ENCODE measurements at regions not wholly inside any gene's neighbourhood (a gene's known extent, or its start where the extent isn't known, plus 50 kb on each side); places are given as distances from the start of the nearest gene placed in this dataset.

DNA sequence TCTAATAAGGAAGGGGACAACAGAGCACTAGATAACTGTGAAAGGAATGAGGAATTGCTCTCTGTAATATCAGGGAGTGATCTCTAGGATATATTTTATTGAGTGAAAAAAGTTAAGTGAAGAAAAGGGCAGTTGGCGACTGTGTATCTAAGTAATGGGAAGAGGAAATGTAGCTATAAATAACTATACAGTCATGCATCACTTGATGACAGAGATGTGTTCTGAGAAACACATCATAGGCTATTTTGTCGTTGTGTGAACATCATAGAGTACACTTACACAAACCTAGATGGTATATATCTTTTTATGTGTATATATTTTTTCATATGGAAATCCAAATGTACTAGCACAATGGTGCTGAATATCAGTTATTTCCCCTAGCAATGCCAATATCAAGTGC lies 329.3 kb downstream of the TXNL1 start:
- no peak for TF ChIP-seq ZFP3 (CRISPR knock-in tag; IDR thresholded peaks at IDR 0.05)
- TF ChIP-seq SNAI2 (CRISPR knock-in tag; IDR thresholded peaks at IDR 0.05): no peak
- no peak for TF ChIP-seq RARB (CRISPR knock-in tag; IDR thresholded peaks at IDR 0.05)

All from SK-N-SH treated with all-trans-retinoic acid at 6 μM for 48 hours (cell line).